Esophagus (tissue), 2 donors: ENCODE measurements at regions not wholly inside any gene's neighbourhood (a gene's known extent, or its start where the extent isn't known, plus 50 kb on each side); places are given as distances from the start of the nearest gene placed in this dataset.

ENCODE experiments used
- H3K27ac ChIP-seq, 2 donors: one replicate each; pipeline ENCODE4 v1.5.1; 2013; ENCODE audit warnings: low read depth in 2 of 2, mild to moderate bottlenecking in 2 of 2, inconsistent platforms in 1 of 2, low read length in 1 of 2, moderate library complexity in 1 of 2
- H3K27me3 ChIP-seq, 2 donors: one replicate each; pipeline ENCODE4 v1.6.1; 2013; ENCODE audit warnings: low read length in 2 of 2, control low read depth in 1 of 2, mild to moderate bottlenecking in 1 of 2; ENCODE audit not compliant: insufficient read depth in 2 of 2, control insufficient read depth in 1 of 2
- H3K36me3 ChIP-seq, 2 donors: one replicate each; pipeline ENCODE4 v1.6.1; 2013; ENCODE audit warnings: low read length in 1 of 2; ENCODE audit not compliant: control insufficient read depth in 2 of 2, insufficient read depth in 2 of 2
- H3K4me1 ChIP-seq, 2 donors: one replicate each; pipeline ENCODE4 v1.6.1; 2013; ENCODE audit warnings: low read length in 1 of 2; ENCODE audit not compliant: control insufficient read depth in 2 of 2, insufficient read depth in 2 of 2
- H3K4me3 ChIP-seq, 2 donors: one replicate each; pipeline ENCODE4 v1.5.1; 2013; ENCODE audit warnings: low read length in 2 of 2, mild to moderate bottlenecking in 2 of 2, low read depth in 1 of 2, moderate library complexity in 1 of 2
- H3K9me3 ChIP-seq, 2 donors: one replicate each; pipeline ENCODE4 v1.6.1; 2013; ENCODE audit warnings: mild to moderate bottlenecking in 2 of 2, low read depth in 1 of 2, low read length in 1 of 2, moderate library complexity in 1 of 2; ENCODE audit not compliant: control insufficient read depth in 2 of 2, insufficient read depth in 1 of 2
- WGBS, 2 donors: extraction: QIAGEN DNeasy Blood & Tissue Kit; methylation state at CpG; one replicate each; pipeline ENCODE4 v1.1.7; 2013; 5-methylcytosine and 5-hydroxymethylcytosine counted together
- donor health status: healthy with polysubstance abuse.
- donor health status: Bipolar disorder and iron deficiency.

- H3K4me1 ChIP-seq: no peaks in the 10 kb centered on the region
- H3K9me3 ChIP-seq: no peaks in the 10 kb centered on the region
- H3K27ac ChIP-seq: no peak overlapping the region
- 85 to 93% methylated on average over 2 of the region's 2 CpGs for WGBS, 2 donors
- H3K4me3 ChIP-seq: no peak overlapping the region
- H3K27me3 ChIP-seq: no peaks in the 10 kb centered on the region
- no peaks in the 10 kb centered on the region for H3K36me3 ChIP-seq
Measured at GRCh38 chr10:4373612-4374011, 452.4 kb upstream of the AKR1E2 start.

DNA sequence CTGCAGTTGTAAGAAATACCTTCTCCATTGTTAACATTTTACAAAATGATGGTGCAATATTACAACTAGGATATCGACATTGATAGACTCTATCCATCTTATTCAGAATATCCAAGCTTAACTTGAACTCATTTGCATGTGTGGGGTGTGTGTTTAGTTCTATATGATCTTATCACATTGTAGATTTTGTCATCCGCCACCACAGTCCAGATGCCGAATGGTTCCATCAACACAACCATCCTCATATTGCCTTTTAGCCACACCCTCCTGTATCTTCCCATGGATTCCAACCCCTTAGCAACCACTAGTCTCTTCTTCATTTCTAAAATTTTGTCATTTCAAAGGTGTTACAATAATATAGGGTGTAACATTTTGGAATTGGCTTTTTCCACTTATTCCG lies 452.9 kb upstream of the AKR1E2 start:
- no peaks in the 10 kb centered on the region for H3K4me1 ChIP-seq
- no peak overlapping the region for H3K27ac ChIP-seq
- H3K9me3 ChIP-seq: no peaks in the 10 kb centered on the region
- no peaks in the 10 kb centered on the region for H3K36me3 ChIP-seq
- 90 to 95% methylated on average over 4 of the region's 4 CpGs for WGBS, 2 donors
- no peaks in the 10 kb centered on the region for H3K27me3 ChIP-seq
- no peak overlapping the region for H3K4me3 ChIP-seq

DNA sequence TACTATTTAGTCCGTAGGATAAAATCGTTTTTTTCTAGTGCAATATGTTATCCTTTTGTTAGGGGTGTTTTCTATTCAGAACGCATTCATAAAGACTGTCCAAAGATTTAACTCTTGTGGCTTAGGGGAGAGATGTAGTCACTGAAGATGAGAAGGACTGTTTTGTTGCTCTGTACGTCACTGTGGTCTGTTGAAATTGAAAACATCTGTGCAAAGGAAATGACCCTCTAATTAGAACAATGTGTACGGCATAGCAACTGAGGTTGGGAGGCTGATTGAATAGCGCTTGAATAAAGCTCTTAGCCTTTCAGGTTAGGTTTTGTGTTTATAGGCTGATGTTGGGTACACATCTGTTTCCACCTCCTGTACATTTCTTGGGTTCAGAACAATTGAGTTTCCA lies 453.4 kb upstream of the AKR1E2 start:
- WGBS, 2 donors: 56 to 65% methylated on average over 6 of the region's 6 CpGs
- Histone ChIP-seq H3K4me3 (no peak overlapping the region), H3K9me3 (no peaks in the 10 kb centered on the region), H3K27me3 (no peaks in the 10 kb centered on the region), H3K36me3 (no peaks in the 10 kb centered on the region), H3K4me1 (no peaks in the 10 kb centered on the region), H3K27ac (no peak overlapping the region)

DNA sequence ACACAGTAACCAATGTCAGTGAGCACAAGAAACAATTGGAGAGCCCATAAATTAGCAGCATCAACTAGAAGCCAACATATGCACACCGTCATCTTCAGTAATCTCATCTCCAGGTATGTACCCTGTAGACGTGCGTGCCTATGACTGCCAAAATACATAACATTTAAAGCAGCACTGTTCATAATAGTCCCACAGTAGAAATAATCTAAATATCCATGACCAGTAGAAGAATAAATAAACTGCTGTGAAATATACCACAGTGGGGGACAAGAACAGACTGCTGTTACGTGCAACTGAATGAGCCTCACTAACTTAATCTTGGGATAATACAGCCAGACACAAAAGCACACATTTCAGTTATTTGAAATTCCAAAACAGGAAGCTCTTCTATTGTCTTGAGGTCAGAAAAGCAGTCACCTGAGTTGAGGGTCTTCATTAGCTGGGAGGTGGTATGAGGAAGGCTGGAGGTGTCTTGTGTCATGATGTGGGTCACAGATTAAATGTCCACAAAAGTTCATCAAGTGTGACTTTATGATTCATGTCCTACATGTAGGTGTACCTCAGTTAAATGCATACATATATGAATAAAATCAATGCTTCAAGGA lies 454.2 kb upstream of the AKR1E2 start:
- no peaks in the 10 kb centered on the region for H3K4me1 ChIP-seq
- 83 to 86% methylated on average over 4 of the region's 4 CpGs for WGBS, 2 donors
- H3K27ac ChIP-seq: no peak overlapping the region
- no peaks in the 10 kb centered on the region for H3K36me3 ChIP-seq
- no peaks in the 10 kb centered on the region for H3K9me3 ChIP-seq
- no peak overlapping the region for H3K4me3 ChIP-seq
- H3K27me3 ChIP-seq: no peaks in the 10 kb centered on the region

DNA sequence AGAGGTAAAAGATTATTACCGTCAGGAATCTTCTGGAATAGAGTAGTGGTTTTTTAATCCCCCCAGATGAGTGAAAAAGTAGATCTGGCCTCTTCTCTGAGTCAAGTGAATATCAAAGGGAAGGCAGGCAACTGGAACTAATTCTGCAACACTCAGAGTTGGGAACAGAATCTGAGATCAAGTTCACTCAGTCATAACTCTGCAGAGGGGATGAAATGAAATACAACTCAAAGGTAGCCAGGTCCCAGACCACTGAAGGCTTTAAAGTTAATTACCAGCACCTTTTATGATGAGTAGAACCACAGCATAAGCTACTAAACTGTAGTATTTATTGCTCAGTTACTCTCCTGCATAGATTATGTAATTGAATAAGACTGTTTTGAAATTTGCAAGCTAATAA lies 455.6 kb upstream of the AKR1E2 start:
- Histone ChIP-seq H3K9me3 (no peaks in the 10 kb centered on the region), H3K27me3 (no peaks in the 10 kb centered on the region), H3K27ac (no peak overlapping the region), H3K36me3 (no peaks in the 10 kb centered on the region), H3K4me3 (no peak overlapping the region), H3K4me1 (no peaks in the 10 kb centered on the region)
- WGBS, 2 donors: 81 to 84% methylated on average over 1 of the region's 1 CpG

GRCh38 chr10:4361581-4361980 lies 464.4 kb upstream of the AKR1E2 start:
- H3K4me3 ChIP-seq: no peak overlapping the region
- H3K9me3 ChIP-seq: no peaks in the 10 kb centered on the region
- H3K27me3 ChIP-seq: no peaks in the 10 kb centered on the region
- H3K4me1 ChIP-seq: peaks cover 0 to 3% of the 10 kb centered on the region in 2 donors
- no peaks in the 10 kb centered on the region for H3K36me3 ChIP-seq
- H3K27ac ChIP-seq: no peak overlapping the region
- 82 to 83% methylated on average over 3 of the region's 3 CpGs for whole genome bisulfite sequencing, 2 donors

DNA sequence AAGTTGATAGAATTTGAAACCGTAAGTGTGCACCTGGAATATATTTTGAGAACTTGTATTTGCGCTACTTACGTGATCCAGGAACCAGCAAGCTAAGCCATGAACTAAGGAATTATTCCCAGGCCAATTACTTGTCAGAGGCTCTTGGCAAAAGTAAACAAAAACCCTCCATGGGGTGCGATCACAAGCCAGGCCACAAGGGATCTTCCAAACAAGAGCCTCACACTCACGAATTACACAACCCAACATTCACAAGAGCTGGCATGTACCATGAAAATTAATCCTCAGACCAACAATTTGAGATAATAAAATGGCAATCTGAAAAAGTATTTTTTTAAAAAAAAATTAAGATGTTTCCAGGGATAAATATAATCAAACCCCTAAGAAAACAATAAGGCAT lies 467.0 kb upstream of the AKR1E2 start:
- Histone ChIP-seq H3K4me1 (peaks cover 0 to 3% of the 10 kb centered on the region in 2 donors), H3K27me3 (no peaks in the 10 kb centered on the region)
- 72 to 73% methylated on average over 5 of the region's 5 CpGs for WGBS, 2 donors

DNA sequence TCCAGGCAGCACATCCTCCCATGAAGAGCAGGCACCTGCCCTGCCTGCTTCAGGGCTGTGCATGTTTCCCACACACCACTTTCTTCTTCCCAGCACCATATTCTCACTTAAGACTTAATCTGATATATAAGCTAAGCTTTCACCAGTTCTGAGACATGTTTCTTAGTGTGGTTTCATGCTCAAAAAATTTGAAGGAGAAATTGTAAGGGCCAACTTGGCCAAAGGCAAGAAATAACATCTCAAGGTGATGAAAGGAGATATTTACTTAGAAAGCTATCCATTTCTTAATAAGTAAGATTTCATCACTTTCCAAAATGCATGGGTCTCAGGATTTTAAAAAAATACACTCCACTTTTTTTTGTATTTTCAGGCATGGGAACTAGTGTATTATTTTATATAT lies 468.1 kb upstream of the AKR1E2 start:
- Histone ChIP-seq H3K27me3 (no peaks in the 10 kb centered on the region), H3K9me3 (no peaks in the 10 kb centered on the region), H3K27ac (no peak overlapping the region), H3K4me1 (peaks cover 0 to 3% of the 10 kb centered on the region in 2 donors), H3K36me3 (no peaks in the 10 kb centered on the region), H3K4me3 (no peak overlapping the region)

More for the DNA sequence above, 467.0 kb upstream of the AKR1E2 start:
- no peaks in the 10 kb centered on the region for H3K9me3 ChIP-seq
- no peak overlapping the region for H3K27ac ChIP-seq
- H3K4me3 ChIP-seq: no peak overlapping the region
- H3K36me3 ChIP-seq: no peaks in the 10 kb centered on the region

DNA sequence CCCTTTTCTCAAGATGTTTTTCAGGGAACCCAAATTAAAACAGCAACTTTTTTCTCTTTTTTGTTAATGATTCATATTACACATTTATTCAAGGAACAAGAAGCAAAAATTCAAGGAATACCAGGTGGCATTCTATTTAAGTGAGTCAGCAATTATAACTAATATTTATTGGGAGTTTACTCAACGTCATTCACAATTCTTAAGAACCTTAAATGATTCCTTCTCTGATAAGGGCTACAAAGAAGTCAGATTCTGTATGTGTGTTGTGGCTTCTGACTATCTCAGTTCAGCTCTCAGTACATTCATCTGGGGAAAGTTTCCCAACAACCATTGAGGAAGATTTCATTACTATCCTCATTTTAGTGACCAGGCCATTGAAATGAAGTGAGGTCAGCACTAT lies 470.7 kb upstream of the AKR1E2 start:
- H3K27ac ChIP-seq: no peak overlapping the region
- 64 to 66% methylated on average over 1 of the region's 1 CpG for WGBS, 2 donors
- H3K4me1 ChIP-seq: no peaks in the 10 kb centered on the region

DNA sequence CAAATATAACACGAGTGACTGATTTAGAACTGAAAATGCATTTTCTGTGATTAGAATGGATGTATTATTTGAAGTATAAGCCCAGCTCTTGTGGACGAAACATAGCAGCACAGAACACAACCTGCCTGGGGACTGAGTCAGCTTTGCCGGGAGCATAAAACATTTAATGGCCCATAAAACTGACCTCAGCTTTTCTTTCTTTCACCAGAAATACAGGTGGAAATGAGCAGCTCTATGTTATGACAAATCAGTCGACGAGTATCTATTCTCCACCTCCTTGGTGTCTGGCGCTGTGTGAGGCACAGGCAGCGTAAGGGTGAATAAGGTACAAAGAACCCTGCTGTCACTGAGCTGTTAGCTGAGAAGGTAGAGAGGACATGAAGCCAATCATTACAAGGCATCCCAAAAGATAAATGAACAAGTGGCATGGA lies 471.6 kb upstream of the AKR1E2 start:
- H3K4me1 ChIP-seq: no peaks in the 10 kb centered on the region
- peak overlapping the region; percentile 42 to 57 for H3K27ac ChIP-seq
- WGBS, 2 donors: 47 to 55% methylated on average over 7 of the region's 7 CpGs
- H3K27me3 ChIP-seq: no peaks in the 10 kb centered on the region
- H3K9me3 ChIP-seq: no peaks in the 10 kb centered on the region
- H3K4me3 ChIP-seq: no peak overlapping the region
- H3K36me3 ChIP-seq: no peaks in the 10 kb centered on the region

More for the DNA sequence above, 470.7 kb upstream of the AKR1E2 start:
- Histone ChIP-seq H3K9me3 (no peaks in the 10 kb centered on the region), H3K36me3 (no peaks in the 10 kb centered on the region), H3K27me3 (no peaks in the 10 kb centered on the region), H3K4me3 (no peak overlapping the region)
